GM21360 (cell line): ENCODE measurements at regions not wholly inside any gene's neighbourhood (a gene's known extent, or its start where the extent isn't known, plus 50 kb on each side); places are given as distances from the start of the nearest gene placed in this dataset.

Experiments
- ATAC-seq: cut with Tn5 transposase; IDR thresholded peaks from one replicate; pipeline ENCODE4 v1.9.1; 2021; ENCODE audit warnings: mild to moderate bottlenecking, moderate library complexity; ENCODE audit not compliant: unreplicated experiment

DNA sequence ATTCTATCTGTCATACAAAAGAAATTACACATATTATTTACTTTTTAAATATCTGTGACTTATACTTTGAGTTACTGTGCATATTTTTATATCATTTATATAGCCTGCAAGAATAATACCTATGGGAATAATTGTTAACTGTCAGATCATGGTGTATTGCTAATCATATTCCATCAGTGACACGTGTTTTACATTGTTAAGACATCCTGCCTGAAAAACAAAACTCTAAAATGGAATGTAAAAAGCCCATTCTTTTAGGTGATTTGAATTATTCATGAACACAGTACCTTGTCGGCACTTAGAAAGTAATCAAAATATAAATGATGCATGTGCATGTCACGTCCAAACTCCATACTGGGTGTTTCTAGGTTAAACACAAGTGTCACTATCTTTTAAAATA lies 533.8 kb upstream of the PCDH9 start:
- no peak for ATAC-seq

GRCh38 chr13:67763384-67763783 lies 533.2 kb upstream of the PCDH9 start:
- ATAC-seq, result no peak

GRCh38 chr13:67758975-67759374 lies 528.8 kb upstream of the PCDH9 start:
- ATAC-seq, result no peak

GRCh38 chr13:67754012-67754411 lies 523.9 kb upstream of the PCDH9 start:
- ATAC-seq, result no peak

GRCh38 chr13:67752759-67753158 lies 522.6 kb upstream of the PCDH9 start:
- ATAC-seq, result no peak

DNA sequence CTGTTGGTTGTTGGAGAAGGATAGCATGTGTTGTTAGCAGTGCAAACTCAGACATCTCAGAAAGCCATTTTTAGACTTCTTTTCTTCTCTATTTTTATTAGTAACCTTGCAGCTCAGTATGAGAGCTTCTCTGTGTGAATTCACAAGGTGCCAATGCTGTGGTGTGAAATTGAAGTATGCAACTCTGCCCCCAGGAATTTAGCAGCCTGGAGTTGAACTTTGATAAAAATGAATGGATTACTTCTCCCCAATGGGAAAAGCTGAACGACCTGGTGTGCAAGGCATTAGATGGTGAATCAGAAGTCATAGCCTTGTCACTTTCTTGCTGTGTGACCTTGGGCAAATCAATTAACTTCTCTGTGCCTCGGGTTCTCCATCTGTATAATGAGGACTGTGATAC lies 512.3 kb upstream of the PCDH9 start:
- no peak for ATAC-seq

DNA sequence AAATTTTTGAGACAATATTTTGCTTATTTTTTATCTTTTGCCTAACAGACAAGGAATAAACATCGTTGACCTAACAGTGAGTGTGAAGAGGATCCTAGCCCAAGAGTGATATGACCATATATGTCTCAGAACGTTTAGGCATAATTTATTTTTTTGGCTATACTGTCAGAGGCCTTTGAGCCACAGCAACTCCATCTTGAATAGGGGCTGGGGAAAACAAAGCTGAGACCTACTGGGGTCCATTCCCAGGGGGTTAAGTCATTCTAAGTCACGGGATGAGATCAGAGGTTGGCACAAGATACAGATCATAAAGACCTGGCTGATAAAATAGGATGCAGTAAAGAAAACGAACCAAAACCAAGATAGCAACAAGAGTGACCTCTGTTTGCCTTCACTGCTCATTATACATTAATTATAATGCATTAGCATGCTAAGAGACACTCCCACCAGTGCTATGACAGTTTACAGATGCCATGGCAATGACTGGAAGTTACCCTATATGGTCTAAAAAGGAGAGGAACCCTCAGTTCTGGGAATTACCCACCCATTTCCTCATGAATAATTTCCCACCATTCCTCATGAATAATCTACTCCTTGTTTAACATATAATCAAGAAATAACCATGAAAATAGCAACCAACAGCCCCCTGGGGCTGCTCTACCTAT lies 510.9 kb upstream of the PCDH9 start:
- no peak for ATAC-seq

DNA sequence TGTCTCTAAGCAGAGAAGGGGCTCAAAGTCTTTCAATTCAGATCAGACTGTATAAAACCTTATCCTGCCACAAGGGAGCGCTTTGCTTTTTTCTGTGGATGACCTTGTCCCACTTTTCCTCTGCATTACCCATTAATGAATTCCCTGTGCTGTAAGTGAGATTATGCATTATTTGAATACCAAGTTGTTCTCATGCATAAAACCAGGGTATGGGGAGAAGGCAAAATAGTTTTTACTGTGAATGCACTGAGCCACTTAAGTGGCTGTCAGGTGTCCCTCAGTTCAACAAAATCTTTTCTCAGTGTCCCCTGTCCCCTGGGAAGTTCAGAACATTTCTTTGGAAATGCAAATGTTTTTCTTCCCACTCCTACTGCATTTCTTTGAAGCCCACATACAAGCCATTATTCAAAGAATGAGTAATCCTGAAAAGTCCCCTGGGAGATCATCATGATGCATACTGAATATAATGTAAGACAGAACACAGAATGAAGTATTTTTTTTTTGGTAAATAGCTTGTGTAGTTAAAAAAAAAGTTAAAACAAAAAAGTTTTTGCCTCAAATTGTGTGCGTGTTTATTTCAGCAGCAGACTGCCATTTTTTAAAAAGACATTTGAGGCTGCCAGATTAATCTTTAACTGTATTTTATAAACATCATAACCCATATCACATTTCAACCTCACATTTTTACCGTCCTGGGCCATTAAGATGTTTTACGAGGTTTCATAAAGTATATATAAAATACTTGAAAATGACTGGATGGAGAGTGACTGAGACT lies 506.7 kb upstream of the PCDH9 start:
- no peak for ATAC-seq

DNA sequence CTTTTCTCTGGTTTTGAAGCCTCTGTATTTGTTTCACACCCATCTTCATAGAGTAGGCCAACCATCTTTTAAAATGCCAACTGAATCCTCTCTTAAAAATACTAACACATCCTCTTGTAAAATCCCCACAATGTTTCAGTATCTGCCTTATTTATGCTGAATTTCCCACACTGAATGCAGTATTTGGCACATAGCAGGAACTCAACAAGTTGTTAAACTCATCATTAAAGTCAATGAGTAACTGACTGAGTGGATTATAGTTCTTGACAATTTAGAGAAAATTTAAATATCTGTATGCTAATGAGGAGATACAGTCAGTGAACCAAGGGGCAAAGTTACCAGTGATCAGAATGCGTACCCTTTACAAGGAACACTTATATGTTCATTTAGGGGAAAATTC lies 505.5 kb upstream of the PCDH9 start:
- ATAC-seq, result no peak

GRCh38 chr13:67726979-67727378 lies 496.8 kb upstream of the PCDH9 start:
- ATAC-seq, result no peak

DNA sequence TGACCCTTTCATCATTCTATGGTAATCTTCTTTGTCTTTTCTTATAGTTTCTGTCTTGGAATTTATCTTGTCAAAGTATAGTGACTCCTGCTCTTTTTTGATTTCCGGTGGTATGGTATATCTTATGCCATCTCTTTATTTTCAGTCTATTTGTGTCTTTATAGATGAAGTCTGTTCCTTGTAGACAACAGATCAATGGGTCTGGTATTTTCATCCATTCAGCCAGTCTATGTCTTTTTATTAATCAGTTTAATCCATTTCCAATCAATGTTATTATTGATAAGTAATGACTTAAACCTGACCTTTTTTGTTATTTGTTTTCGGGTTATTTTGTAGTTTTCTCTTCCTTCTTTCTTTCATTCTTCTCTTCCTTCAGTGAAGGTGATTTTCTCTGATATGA lies 495.9 kb upstream of the PCDH9 start:
- no peak for ATAC-seq

DNA sequence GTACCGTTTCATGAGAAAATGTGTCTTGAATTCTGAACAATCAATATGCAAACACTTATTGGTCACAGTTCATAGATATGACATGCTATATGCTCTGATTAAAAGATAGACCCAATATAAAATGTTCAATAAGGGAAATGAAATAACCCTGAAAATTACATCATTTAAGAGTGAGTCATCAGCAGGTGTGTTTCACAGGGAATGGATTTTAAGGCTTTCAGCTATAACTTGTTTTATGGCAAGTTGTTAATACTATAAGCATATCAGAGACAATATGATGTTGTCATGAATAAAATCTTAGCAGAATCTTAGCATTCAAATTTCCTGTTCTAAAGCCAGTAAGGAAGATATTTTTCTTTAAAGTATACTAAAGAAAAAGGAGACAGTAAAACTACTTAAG lies 483.4 kb upstream of the PCDH9 start:
- ATAC-seq, result no peak

- ATAC-seq, result no peak
Observed at GRCh38 chr13:67696775-67697174, 466.6 kb upstream of the PCDH9 start.

GRCh38 chr13:67664502-67664901 lies 434.4 kb upstream of the PCDH9 start:
- ATAC-seq, result no peak

GRCh38 chr13:67662997-67663396 lies 432.9 kb upstream of the PCDH9 start:
- no peak for ATAC-seq

DNA sequence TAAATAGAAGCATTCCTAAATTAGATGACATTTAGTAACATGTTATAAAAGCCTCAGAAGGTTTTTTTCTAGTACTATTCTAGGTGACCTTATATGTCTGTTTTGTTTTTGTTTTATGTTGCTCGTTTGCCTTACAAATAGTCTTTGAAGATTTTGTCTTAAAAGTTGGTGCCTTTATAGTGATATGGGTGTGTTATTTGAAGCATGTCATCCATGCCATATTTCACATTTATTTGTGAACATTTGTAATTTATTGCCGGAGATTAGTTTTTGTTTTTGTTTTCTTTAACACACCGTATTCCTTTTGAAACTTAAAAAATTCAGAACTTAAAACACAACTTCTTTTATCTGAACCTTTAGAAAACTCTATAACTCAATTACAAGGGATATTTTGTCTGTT lies 422.8 kb upstream of the PCDH9 start:
- no peak for ATAC-seq

DNA sequence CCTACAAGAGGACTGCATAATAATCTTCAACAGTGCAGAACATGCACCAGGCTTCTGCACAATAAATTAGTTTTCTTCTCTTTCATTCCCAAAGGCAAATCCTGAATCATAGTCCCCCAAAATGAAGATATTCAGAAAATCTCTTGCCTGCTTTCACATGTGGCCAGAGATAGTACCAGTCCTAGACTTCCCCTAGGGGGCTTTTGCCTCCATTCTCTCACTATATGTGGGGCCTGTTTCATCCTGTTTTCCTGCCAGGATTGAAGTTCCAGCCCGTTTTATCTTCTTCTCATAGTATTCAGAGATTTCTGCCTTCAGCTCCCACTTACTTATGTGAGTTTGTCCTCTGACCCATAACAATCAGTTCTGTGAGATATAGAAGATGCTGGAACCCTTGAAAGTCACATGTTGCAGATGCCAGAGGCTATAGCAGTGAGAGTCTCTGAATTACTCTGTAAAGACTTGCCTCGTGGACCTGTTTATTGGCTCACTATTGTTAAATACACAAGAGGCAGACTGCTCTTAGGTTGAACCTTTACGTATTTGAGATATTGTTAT lies 421.9 kb upstream of the PCDH9 start:
- ATAC-seq, result no peak

GRCh38 chr13:67650471-67650870 lies 420.3 kb upstream of the PCDH9 start:
- no peak for ATAC-seq

DNA sequence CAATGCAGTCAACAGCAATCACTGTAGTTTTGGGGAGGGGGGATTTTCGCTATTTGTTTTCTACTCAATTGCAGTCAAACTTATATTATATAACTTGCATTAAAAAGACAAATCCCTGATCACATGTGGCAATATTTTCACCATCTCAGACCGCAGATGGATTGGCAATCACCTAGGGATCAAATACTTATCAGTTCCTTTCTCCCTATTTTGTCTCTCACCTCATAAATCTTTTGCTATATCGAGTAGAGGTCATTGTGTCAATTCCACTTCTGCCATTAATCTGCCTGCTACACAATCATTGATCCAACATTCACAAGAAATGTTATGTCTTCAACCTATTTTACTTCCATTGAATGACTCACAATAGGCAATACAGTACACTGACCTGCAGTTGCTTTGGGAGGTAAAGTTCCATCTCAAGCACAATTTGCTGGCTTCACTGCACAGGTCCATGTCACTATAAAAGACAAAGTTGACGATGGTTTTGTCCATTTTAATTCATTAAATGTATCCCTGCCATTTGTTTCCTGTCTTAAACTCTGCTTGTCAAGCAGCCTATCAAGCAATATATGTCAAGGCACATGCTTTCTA lies 415.8 kb upstream of the PCDH9 start:
- no peak for ATAC-seq

DNA sequence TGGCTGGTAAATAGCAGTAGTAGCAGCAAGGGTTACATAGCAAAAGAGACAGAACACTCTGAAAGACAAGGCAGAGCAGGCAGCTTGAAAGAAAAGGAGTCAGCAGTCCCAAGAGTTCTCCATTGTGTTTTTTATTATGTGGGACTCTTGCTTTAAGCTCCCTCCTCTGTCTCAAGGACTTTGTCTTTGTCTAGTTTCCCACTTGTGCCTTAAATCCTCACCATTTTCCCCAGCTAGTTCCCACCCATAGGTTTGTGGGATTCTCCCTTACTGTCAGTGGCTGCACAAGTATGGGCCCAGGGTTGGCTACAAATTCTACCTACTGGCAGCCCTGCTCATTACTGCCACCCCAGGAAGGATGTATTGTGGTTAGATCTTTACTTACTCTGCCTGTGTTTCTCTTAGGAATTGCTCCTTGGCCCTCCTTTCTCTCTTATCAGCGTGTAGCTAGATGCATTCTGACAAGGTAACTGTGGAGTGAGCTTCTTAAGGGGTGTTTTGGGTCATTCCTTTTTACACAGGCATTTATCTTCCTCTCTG lies 413.4 kb upstream of the PCDH9 start:
- no peak for ATAC-seq

- ATAC-seq, result no peak
Observed at GRCh38 chr13:67642657-67643056, 412.5 kb upstream of the PCDH9 start.

DNA sequence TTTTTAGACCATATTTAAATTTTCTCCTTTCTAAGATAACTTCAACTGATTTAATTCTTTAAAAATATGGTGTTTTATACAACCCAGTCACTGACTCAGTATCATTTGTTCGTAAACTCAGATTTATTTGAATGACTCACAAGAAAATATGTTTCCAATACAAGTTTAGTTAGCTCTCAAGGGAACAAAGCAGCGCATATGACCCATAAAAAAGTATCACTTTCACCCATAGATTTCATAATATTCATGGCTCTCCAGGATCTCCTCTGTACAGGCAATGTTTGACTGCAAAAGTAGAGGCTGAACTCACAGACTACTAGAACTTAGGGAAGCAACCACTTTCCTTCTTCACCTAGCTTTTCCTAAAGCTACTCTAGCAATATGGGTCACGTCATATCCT lies 405.6 kb upstream of the PCDH9 start:
- no peak for ATAC-seq
